HG03280 (cell line): ENCODE measurements at regions not wholly inside any gene's neighbourhood (a gene's known extent, or its start where the extent isn't known, plus 50 kb on each side); places are given as distances from the start of the nearest gene placed in this dataset.
"Not testable (repeated sequence)": the region's sequence is repeated elsewhere in the genome, so short reads cannot be mapped to it uniquely, and the experiment has no call there.

Source experiments
- ATAC-seq: cut with Tn5 transposase; IDR thresholded peaks from one replicate; pipeline ENCODE4 v1.9.1; 2021; ENCODE audit warnings: mild to moderate bottlenecking, moderate library complexity; ENCODE audit not compliant: unreplicated experiment

DNA sequence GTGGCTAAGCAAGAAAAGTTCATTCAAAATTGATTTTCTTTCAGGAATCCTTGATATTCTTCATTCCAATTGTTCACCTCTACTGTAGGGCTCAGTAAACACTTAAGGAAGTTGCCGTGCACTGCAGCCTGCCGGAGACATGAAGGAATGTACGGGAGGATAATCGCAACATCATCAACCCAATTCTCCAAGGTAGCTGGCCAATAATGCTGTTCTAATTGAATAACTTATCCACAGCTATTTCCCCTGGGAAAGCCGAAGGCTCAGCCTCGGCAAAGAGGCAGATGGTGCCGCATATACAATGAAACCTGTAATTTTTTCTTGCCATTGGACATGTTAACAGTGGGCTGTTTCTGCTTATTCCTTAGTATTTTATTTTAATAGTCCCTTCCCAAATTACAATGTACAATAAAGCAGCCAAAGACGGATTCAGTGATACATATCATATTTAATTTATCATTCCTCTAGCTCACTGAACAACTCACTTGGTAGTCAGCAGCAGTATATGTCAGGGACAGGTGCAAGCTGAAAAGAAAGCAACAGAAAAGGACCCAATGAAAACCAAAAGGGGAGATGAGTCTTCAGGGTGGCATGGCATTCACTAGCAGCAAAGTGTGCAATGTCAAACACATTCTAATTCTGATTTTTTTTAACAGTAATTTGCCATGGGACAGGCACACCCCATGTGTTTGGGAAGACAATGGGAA, 420.5 kb upstream of the KLF12 start:
- no peak for ATAC-seq

DNA sequence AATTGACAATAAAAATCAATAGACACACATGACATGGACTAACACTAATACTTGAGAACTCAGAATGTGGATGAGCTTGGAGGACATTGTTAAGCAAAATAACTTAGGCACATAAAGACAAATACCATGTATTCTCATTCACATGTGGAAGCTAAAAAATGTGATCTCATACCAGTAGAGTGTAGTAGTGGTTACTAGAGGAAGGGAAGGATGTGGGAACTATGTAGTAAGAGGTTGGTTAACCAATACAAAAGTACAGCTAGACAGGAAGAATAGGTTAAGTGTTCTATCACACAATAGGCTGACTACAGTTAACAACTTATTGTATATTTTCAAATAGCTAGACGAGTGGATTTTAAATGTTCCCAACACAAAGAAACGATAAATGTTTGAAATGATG, 415.8 kb upstream of the KLF12 start:
- no peak for ATAC-seq

DNA sequence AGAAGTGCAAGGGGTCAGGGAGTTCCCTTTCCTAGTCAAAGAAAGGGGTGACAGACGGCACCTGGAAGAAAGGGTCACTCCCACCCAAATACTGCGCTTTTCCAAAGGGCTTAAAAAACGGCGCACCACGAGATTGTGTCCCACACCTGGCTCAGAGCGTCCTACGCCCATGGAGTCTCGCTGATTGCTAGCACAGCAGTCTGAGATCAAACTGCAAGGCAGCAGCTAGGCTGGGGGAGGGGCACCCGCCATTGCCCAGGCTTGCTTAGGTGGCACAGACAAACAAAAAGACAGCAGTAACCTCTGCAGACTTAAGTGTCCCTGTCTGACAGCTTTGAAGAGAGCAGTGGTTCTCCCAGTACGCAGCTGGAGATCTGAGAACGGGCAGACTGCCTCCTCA, 402.4 kb upstream of the KLF12 start:
- ATAC-seq: not testable (repeated sequence)

DNA sequence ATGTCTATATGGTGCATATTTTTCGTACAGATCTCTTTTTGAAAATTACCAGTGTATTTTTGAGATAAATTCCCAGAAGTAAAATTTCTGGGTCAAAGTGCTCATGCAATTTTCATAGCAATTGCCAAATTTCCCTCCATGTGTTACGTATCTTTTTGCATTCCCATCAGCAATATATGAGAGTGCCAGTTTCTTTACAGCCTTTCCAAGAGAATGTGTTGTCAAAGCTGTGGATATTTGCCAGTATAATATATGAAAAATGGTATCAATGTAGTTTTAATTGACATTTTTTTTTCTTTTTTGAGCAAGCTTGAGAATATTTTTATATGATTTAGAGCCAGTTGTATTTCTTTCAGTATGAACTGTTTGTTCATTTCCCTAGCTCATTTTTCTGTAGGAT, 399.0 kb upstream of the KLF12 start:
- ATAC-seq: no peak

DNA sequence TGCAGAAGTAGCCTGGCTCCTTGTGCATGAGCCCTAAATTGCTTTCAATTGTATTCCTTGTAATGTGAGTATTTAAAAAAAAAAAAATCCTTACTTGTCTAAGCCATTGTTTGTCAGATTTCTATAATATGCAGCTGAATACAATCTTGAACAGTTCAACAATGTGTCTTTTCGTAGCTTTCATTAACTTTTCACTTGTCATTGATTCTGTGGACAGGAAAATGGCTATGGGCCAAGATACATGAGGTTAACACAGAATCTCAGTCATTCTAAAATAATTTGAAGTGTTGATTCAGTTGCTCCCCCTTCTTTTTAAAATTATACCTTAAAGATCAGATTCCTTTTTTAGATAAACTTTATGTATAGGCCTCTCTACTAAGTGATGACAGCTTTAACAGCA, 395.8 kb upstream of the KLF12 start:
- no peak for ATAC-seq

DNA sequence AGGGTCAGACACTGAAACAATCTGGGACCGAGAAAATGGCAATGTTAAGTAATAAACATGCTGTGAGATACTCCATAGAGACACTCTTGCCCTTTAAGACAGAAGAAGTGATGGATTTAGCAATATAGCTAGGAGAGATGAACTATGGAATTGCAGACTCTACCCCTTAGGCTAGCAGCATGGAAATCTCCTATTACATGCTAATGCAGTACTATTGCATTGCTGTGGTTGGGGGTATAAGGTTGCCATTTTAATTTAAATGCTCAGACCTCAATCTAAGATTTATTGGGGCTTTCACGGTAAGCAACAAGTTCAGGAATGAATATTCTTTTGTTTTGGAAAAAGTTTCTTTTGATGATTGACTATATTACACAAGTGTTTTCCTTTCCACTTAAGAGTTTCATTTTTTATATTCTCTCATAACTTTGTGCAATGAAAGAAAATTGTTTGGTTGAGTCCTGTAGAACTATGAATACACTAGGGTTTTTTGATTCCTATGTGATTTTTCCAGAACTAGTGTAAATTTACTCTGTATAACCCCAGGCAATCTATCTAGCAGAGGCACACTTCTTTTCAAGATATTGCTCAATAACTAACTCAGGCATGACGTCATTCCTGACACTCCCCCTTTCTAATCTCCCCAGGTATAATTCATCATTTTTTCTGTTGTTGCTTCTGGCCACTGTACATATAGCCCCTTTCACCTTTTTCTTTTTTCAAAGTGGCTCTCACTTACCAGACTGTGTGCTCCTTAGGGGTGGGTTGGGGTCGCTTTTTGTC, 394.7 kb upstream of the KLF12 start:
- no peak for ATAC-seq

DNA sequence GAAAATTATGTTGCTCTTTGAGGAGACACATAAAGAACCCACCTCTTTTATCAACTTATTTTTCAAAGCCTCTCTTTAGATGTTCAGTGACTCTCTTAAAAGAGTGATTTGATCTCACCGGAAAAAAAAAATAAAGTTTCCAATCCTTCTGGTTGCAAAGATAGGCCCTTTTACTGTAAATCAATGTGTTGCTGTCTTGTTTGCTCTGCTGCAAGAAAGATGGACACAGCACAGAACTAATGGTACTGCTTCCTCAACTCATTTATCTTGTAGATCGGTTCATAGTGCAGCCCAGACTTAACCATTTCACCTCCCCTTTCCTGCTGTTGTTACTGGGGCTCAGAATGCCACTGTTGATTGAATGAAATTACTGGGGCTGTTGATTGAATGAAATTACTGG, 388.9 kb upstream of the KLF12 start:
- ATAC-seq: no peak

DNA sequence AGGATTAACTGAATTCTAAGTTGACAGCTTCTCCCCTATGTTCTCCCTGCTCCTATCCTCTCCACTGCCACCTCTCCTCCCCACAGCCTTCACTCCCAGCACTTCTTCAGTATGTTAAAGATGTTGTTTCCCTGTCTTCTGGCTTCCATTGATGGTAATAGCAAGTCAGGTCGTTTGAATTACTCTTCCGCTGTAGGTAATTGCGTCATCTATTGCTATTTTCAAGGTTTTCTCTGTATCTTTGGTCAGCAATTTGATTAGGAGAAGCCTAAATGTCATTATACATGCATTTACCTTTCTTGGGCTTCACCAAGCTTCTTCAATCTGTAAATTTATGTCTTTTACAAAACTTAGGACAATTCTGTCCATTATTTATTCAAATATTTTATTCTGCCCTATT, 377.3 kb upstream of the KLF12 start:
- no peak for ATAC-seq

DNA sequence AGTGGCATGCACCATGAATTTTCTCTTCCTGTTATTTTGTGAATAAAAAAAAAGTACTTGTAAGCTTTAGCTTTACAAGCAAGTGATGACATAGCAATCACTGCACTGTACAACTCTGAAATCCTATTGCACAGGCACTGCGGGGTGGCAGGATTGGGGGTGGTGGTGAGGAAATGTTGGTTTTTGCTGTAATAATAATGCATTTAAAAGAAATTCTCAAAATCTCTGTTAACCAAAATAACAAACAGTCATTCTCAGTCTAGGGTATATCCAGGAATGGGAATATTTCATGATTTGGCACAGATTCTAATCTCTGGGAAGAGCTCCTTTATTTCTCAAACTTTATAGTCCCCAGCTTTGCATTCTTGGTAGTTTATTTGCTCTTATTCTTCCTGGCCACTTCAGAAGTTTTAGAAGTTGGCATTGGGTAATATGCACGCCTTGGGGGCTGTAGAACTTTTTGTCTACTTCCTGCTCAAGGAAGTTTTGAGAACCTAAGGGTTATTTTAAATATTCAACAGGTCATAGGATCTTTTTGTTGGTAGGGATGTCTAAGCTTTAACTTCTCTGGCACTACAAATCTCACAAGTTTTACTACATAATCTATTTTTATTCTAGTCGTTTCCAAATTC, 353.0 kb upstream of the KLF12 start:
- no peak for ATAC-seq

DNA sequence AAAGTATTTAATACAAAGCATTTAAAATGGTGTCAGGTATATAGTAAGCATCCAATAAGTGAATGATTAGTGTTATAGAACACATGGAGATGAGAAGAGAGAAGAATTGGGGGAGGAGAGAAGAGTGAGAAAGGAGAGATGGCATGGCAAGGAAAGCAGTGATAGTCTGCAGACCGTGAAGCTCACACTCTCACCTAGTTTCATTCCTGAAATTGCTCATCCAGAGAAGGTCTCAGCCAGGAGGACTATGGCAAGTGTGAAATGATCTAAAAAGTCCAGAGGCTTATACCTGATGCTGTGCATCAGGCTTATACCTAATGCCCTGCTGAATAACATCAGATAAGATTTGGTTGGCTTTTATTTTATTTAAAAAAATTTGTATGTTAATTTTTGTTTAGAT, 351.6 kb upstream of the KLF12 start:
- ATAC-seq: no peak

DNA sequence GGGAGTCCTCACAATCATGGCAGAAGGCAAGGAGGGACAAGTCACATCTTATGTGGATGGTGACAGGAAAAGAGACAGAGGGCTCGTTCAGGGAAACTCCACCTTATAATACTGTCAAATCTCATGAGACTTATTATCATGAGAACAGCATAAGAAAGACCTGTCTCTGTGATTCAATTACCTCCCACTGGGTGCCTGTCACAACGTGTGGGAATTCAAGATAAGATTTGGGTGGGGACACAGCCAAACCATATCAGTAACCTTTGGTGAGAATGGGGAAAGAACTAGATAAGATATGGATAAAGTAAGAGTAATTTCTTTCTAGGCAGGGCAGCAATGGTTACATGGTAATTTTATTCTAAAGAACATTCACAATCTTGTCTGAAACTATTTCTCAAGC, 344.9 kb upstream of the KLF12 start:
- ATAC-seq: no peak

DNA sequence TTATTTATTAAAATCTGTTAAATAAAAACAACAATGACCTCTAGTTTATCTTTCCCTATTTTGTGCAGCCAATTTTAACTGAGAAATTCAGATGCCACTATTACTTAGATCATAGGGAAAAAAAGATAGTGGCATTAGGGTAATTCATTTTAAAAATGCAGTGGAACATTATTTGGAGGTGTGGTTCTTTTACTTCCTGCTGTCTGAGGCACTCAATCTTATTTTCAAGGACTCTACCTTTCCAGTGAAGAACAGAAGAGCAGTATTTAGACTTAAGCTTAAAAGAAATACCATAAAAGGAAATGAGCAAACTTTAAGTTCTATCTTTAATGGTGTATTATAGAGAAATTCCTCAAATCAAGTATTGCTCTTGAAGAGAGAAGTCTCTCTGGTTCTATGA, 342.6 kb upstream of the KLF12 start:
- no peak for ATAC-seq

DNA sequence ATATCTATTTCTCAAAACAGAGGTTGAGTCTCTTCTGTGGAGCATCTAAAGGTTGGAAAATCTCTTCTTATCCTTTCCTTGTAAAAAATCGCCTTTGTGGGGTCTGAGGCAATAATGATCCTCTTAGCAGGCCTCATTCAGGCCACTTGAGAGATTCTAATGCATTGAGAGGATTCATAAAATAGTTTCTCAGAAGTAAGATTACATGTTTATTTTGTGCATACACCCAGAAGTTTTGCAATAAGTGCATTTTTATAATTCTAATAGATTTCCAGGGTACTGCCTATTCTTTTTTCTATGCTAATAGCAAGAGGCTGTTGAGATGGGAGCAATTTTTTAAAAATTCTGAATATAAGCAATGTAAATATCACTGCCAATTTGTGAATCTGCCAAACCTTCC, 342.2 kb upstream of the KLF12 start:
- ATAC-seq: no peak

DNA sequence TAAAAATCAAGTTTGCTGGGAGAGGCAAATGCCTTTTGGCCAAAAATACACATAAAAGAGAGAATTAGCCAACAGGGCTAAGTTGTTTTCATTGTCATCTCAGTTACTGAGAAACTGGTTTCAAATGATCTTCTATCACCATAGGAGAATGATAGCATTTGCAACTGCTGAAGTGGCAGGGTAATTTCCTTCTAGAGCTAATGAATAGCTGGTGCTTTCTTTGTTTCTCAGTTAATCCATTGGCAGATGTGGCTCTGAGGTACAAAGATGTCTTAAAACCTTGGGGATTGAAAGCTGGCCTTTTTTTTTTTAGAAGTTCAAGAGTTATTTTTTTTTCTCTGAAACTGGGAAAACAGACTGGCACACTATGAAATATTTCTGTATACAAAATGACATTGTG, 332.7 kb upstream of the KLF12 start:
- ATAC-seq: no peak

DNA sequence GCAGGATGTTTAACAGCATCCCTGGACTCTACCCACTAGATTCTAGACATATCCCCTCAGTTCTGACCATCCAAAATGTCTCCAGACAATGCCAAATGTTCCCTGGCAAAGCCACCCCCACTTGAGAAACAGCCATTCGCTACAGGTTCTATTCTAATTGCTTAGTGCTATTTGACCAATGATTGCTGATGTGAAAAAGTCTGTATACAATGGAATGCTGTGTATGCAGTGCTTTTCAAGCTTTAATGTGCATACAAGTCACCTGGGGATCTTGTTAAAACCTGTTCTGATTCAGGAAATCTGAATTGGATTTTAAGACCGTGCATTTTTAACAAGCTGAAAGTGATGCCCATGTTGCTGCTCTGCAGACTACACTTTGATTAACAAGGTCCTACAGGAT, 331.8 kb upstream of the KLF12 start:
- no peak for ATAC-seq

DNA sequence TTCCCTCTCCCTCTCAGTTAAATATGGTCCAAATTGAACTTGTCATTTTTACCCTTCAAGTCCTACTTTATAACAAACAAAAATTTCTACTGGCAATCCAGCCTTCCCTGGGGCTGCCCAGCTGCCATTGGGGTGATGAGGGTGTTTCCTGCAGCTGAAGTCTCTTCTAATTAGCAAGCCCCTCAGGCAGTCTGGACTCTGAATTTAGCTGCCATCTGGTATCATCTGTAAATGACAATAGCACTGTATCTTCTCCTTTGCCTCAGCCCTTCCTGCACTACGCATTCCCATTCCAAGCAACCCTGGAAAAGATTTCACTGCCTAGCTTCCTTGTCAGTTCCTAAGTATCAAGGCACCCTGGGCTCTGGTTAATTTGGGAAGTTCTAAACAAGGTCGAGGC, 331.1 kb upstream of the KLF12 start:
- no peak for ATAC-seq

DNA sequence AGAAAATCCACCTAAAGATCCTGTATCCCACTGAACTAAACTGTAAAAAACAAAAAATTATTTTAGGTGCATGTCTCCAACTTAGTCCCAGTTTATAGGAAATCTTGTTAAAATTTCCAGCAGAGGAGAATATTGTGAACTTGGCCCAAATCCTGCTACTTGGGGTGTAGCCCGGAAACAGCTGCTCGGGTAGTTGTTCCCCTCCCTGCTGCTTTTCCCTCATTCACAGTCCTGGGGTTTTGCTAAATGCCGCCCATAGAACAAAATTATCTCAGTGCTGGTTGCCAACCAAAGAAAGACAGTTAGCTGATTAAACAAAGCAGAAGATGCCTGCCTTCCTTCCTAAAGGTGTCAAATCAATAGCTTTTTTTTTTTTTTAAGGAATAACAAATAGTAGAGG, 330.5 kb upstream of the KLF12 start:
- ATAC-seq: no peak

DNA sequence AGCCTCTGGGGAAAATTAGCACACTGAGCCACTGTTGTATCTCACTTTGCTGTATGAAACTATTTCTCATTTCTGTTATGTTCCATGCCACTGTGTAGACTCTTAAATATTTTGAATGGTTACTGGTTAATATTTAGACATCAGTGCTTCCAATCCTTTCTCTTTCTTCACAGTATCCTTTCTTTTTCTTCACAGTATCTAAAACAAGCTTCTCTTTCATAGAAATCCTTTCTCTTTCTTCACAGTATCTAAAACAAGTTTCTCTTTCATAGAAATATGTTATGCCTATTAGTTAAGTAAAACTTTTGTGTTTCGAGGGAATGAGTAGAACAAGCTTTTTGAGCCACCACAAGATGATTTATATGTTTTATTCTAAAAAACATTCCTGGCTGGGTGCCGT, 326.8 kb upstream of the KLF12 start:
- ATAC-seq: no peak

DNA sequence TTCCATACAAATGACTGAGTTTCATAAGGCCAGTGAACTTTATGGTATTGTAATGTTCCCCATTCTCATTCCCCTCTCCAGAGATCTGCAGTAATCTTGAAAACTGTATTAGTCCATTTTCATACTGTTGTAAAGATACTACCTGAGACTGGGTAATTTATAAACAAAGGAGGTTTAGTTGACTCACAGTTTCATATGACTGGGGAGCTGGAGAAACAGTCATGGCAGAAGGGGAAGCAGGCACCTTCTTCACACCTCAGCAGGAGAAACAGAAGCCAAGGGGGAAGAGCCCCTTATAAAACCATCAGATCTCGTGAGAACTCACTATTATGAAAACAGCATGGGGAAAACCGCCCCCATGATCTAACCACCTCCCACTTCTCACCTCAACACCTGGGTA, 318.7 kb upstream of the KLF12 start:
- ATAC-seq: no peak

DNA sequence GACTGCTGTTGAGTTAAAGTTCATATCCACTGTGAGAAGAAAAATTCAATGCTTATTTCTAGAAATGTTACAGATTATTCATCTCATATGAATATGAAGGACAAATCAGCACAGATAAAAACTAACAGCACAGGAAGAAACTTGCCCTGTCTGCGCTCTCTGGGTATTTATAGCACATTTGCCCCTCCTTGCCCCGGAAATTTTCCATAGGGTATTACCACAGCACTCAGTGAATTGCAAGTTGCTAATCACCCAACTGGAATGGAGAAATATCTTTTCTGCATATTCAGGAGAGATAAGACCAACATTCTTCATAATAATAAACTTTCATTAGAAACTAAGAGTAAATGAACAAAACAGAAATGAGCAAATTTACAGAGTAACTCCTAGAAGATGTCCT, 318.0 kb upstream of the KLF12 start:
- ATAC-seq: no peak

DNA sequence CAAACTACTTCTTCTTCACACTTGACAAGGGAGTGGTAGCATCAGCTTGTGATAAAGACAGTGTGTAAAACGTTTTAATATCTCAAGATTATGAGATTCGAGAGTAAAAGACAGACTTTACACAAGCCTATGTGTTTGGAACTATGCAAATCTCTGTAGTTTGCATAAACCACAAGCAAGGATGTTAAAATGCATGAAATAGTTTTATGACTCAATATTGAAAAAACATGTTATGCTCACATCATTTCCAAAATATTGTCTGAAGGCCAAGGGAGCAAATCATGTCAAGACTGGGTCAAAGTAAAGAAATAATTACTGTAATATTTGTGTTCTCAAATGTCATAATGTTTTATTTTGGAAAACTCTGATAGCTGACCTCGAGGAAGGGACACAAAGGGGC, 316.8 kb upstream of the KLF12 start:
- no peak for ATAC-seq

DNA sequence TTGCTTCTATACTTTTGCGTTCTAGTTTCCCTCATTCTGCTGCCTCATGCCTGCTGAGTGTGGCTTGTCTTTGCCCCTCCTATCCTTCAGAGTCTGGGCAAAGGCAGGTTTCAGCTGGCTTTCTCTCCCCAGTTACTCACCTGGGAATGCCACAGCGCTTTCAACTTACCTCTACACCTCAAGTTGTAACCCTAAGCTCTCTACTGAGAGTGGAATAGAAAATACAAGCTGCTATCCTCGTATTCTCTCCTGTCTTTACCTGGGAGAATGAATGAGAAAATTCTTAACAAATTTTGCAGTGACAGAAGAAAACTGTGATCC, 316.3 kb upstream of the KLF12 start:
- ATAC-seq: no peak
